NCI-H1417 (cell line): ENCODE measurements at regions not wholly inside any gene's neighbourhood (a gene's known extent, or its start where the extent isn't known, plus 50 kb on each side); places are given as distances from the start of the nearest gene placed in this dataset.
"Not testable (repeated sequence)": the region's sequence is repeated elsewhere in the genome, so short reads cannot be mapped to it uniquely, and the experiment has no call there.

ENCODE experiments used
- DNase-seq, 3 experiments: peaks; one replicate each; lab custom pipeline; 2025; lab: John Stamatoyannopoulos, UW

- DNase-seq, result no peak
Measured at GRCh38 chr12:107826276-107826675, 51.8 kb downstream of the ASCL4 start.

GRCh38 chr12:107829271-107829670 lies 54.8 kb downstream of the ASCL4 start:
- no peak for DNase-seq

- DNase-seq, result no peak
Measured at GRCh38 chr12:107832441-107832840, 57.9 kb downstream of the ASCL4 start.

- DNase-seq, result no peak
Measured at GRCh38 chr12:107840186-107840585, 65.7 kb downstream of the ASCL4 start.

- DNase-seq, result peak in 2 of 3 experiments; percentile 69 to 80
Measured at GRCh38 chr12:107843351-107844311, 69.1 kb downstream of the ASCL4 start.

- DNase-seq, result peak in 1 of 3 experiments; percentile 75
Measured at GRCh38 chr12:107844312-107844921, 69.9 kb downstream of the ASCL4 start.

- DNase-seq, result no peak
Measured at GRCh38 chr12:107845226-107845979, 70.9 kb downstream of the ASCL4 start.

GRCh38 chr12:107845980-107846659 lies 71.6 kb downstream of the ASCL4 start:
- DNase-seq, result no peak

- DNase-seq, result peak in 2 of 3 experiments; percentile 19 to 44
Measured at GRCh38 chr12:107847430-107847829, 72.9 kb downstream of the ASCL4 start.

GRCh38 chr12:107847830-107848229 lies 73.3 kb downstream of the ASCL4 start:
- peak in 1 of 3 experiments; percentile 44 for DNase-seq

- DNase-seq, result no peak
Measured at GRCh38 chr12:107853479-107853878, 79.0 kb downstream of the ASCL4 start.

- no peak for DNase-seq
Measured at GRCh38 chr12:107855471-107855870, 81.0 kb downstream of the ASCL4 start.

GRCh38 chr12:107856096-107856495 lies 81.6 kb downstream of the ASCL4 start:
- DNase-seq, result no peak

- no peak for DNase-seq
Measured at GRCh38 chr12:107857191-107857590, 82.7 kb downstream of the ASCL4 start.

- DNase-seq, result no peak
Measured at GRCh38 chr12:107859367-107859766, 84.9 kb downstream of the ASCL4 start.

- peak in 1 of 3 experiments; percentile 30 for DNase-seq
Measured at GRCh38 chr12:107864235-107864634, 89.7 kb downstream of the ASCL4 start.

- not testable (repeated sequence) for DNase-seq
Measured at GRCh38 chr12:107864727-107865126, 90.2 kb downstream of the ASCL4 start.

- DNase-seq, result no peak
Measured at GRCh38 chr12:107873223-107873622, 98.7 kb downstream of the ASCL4 start.

GRCh38 chr12:107875786-107876185 lies 101.3 kb downstream of the ASCL4 start:
- no peak for DNase-seq

GRCh38 chr12:107884769-107885694 lies 110.5 kb downstream of the ASCL4 start:
- peak; percentile 49 to 83 (median 79) for DNase-seq

- DNase-seq, result no peak
Measured at GRCh38 chr12:107888789-107889188, 114.3 kb downstream of the ASCL4 start.
